Renal cortex interstitium (tissue), 11 donors: ENCODE measurements at regions not wholly inside any gene's neighbourhood (a gene's known extent, or its start where the extent isn't known, plus 50 kb on each side); places are given as distances from the start of the nearest gene placed in this dataset.
"Not testable (repeated sequence)": the region's sequence is repeated elsewhere in the genome, so short reads cannot be mapped to it uniquely, and the experiment has no call there.

Source experiments
- DNase-seq, 11 donors: peaks; one replicate each; pipeline ENCODE4 v3.0.0-alpha.2; 2013; ENCODE audit warnings: low read depth in 9 of 11, low spot score in 4 of 11; ENCODE audit errors: extremely low read depth in 1 of 11

DNA sequence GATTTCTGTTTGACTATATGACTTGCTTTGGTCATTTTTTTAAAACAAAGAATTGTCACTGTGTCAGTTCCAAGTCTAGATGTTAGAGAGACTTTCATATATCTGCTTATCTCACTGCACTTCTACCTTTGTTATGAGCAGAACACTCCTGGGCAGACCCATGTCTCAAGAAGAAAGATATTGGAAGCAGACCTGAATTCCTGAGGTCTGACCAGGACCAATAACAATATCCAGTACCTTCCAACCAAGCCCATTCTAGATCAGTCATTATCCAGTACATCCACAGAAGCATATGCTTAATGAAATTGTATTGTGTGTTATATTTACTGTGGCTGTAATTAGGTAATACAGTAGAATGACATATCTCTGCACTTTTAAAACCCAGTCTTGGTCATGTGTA, 811.3 kb upstream of the GBE1 start:
- DNase-seq = no peak

DNA sequence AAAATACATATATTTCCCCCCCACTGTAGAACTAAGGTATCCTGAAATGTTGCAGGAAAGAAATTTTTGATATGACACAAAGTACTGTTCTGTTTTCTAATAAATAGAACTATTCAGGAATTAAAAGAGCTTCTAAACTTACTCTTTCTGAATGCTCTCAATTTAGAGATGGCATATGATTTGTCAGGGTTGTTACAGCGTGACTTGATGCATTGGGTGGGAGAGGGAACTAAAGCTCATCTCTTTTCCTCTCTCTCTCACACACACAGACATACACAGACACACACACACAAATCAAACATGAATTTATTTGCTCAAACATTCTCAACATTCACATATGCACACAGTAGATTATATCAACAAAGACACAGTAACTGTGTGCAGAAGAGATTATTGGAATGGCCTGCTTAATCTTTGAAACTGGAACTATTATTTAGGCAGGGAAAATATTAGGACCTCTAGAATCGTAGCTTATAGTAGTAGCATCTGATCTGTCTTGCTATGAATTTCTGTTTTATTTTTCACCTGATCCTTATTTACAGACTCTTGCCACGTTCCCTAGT, 807.4 kb upstream of the GBE1 start:
- DNase-seq = no peak

DNA sequence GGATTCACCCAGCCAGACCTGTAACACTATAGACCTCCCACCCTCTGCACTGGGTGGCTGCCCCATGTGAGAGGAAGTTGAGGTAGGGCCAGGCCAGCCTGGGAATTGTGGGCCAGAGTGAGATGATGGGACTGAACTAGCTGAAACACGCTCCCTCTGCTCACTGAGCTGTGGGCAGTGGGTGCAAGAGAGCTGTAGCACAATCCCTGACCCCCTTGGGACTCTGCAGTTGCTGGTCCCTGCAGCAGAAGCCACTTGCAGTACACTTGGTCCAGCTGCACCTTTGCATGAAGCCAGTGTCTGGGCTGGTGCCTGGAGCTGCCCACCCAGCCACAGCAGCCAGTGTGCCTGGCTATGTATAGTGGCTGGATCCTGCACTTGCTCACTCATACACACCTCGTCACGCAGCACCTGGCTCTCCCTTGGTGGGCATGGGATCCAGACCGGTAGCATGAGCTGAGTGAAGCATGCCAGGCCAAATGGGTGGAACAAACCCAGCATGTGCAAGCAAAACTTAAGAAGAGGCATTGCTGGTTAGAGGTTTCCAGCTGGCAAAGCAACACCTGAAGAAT, 805.7 kb upstream of the GBE1 start:
- no peak for DNase-seq

- DNase-seq = no peak
Measured at GRCh38 chr3:82562896-82563295, 801.5 kb upstream of the GBE1 start.

DNA sequence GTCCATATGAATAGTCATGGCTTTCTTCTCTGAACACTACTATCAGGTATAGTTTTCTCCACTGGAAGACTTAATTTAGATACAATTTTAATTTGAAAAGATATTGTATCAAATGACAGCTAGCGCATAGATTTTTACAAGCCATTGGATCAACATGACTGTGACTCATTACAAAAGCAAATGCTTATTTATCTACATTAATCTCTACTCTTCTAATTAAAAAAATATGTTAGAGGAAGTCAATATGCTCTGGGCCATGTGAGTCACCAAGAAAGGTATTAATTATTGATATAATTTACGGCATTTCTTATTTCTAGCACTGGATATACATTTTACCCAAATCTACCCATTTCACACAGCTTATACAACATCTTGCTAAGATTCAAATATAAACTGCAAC, 800.3 kb upstream of the GBE1 start:
- no peak for DNase-seq

DNA sequence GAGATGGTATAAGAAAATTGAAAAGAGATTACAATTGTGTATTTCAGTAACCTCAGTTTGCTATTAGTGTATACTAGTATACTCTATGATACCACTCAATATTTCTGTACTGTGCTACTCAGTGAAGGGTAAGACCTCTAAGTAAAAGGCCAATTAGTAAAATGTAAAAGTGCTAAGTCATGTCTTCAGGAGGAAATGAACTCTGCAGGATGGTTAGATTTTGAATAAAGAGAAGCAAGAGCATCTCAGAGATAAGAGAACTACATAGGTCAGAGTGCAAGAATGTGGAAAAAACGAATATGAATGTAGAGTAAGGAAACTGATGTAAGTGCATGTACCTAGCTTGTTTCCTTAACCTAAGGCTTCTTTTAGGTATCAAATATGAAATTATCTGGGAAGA, 796.6 kb upstream of the GBE1 start:
- no peak for DNase-seq

DNA sequence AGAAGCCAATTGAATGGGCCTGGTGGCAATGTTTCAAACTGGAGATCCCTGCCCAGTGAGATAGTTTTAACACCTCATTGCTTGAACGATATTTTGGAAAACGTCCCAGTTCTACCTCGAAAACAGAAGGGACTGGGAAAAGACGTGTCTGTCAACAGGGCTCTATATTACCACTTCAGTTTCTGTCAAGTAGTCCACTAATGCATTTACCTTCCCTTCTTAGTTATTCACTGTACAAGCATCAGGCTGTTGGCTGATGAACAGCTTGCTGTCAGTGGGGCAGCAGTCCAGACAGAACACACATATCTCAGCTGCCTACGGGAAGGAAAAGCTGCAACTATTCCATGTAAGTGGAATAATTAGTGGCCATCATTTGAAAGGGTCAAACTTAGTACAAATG, 794.7 kb upstream of the GBE1 start:
- no peak for DNase-seq

DNA sequence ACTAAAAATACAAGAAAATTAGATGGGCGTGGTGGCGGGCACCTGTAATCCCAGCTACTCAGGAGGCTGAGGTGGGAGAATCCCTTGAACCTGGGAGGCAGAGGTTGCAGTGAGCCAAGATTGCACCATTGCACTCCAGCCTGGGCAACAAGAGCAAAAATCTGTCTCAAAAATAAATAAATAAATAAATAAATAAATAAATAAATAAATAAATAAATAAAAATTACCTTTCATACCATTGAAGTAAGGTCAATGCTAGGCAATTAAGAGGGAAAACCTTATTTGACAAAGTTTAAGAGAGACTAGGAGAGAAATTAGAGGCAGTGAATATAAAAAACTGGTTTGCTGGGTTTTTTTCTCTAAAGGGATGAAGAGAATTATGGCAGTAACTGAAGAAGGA, 781.1 kb upstream of the GBE1 start:
- not testable (repeated sequence) for DNase-seq

DNA sequence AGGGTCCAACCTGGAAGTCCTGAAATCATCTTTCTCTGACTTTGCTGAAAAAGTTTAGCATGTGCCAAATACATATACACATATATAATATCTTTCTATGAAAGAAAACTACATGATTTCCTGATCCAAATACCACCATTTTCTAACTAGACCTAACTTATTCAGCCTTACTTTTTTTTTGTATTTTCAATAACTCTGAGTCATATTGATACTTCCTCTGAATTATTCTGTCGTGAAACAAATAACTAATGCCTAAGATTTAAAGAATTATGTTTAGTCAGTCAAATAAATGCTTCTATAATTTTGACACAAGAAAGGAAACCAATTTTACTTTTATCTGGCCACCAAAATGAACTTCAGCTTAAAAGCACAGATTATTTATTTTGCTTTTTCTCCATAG, 760.2 kb upstream of the GBE1 start:
- no peak for DNase-seq

- DNase-seq = no peak
Measured at GRCh38 chr3:82520846-82521245, 759.4 kb upstream of the GBE1 start.

DNA sequence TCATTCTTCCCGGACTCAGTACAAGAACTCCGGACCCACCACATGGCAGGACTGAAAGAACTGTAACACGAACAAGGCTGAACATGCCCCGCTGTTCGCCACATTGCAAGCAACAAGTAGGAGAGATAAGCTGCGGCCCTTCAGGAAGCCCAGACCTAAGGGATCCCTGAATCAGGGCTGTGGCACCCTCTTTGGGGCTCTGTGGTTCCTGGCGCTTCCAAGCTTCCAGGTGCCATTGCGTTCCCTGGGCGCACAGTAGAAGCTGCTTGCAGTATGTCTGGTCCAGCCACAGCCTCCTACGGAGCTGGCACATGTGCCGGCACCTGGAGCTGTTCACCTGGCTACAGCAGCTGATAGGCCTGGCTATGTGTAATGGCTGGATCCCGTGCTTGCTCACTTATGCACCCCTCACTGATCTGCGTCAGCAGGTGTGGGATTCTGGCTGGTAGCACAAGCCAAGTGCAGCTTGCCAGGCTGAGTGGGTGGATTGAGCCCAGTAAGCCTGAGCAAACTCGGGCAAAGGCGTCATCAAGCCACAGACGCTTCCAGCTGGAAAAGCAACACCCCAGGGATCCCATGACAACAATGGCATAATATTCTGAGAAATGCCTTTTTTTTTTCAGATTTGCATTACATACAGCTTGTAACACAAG, 748.6 kb upstream of the GBE1 start:
- DNase-seq = no peak

GRCh38 chr3:82509106-82509842, 747.8 kb upstream of the GBE1 start:
- DNase-seq = no peak

- no peak for DNase-seq
Measured at GRCh38 chr3:82506204-82506603, 744.8 kb upstream of the GBE1 start.

DNA sequence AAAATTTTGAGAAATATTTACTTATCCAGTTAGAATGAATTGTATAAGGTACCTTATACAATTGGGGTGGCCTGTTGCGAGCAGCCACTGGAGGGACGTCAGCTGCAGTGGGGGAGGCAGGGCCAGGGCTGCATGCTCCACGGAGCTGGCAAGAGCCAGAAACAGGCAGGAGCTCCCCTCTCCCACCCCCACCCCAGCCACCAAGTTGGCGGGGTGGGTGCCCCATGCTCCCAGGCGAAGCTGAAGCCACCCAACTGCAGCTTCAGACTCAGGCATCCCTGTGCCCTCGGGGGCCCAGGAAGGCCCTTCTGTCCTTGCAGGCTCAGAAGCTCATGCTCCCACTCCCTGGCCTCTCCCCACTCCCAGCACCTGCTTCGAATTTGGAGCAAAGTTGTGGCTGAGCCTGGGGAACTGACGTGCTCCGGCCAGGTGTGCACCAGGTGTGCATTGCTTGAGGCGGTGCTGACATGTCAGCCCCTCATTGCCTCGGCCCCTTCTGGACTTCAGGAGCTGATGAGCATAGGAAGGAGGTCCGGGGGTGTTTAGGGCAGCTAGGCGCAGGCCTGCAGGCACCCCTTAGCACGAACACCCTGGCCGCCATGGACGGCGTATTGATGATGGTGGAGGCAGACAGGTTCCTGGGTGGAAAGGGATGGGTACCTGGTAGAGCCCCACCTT, 743.8 kb upstream of the GBE1 start:
- no peak for DNase-seq

GRCh38 chr3:82498186-82498585, 736.7 kb upstream of the GBE1 start:
- no peak for DNase-seq

GRCh38 chr3:82496890-82497560, 735.6 kb upstream of the GBE1 start:
- DNase-seq = no peak

DNA sequence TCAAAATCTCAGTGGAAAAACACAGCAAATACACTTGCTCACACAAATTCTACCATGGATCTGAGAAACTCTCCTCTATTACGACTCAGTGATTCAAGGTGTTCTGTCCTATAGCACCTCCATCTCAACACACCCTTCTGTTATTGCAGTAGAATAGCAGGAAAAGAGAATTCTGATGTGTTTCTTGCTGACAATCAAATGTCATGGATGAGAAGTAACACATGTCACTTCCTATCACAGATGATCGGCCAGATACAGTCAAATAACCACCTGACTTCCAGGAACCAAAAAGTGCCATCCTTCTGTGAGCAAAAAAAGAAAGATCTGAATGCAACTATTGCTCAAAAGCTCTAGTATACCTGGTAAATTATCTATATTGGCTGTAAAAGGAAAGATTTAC, 734.2 kb upstream of the GBE1 start:
- DNase-seq = no peak

GRCh38 chr3:82494977-82495489, 733.6 kb upstream of the GBE1 start:
- no peak for DNase-seq

DNA sequence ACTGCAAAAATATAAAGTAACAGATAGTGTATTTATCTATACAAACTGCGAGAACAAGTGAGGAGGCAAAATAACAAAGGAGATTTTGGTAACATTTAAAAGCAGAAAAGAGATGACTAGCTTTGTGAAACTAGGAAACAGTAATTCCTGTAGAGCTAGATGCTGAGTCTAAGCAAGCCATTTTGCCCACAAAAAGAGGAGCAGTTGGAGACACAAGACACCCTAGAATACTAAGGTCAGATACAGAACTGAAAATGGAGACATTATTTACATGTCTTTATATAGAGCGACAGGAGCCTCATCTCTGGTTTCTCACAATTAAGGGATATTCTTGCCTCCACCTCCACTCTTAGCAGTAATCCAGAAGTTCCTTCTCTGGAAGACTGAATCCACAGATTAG, 732.4 kb upstream of the GBE1 start:
- no peak for DNase-seq
